Neural cell (in vitro differentiated cells): ENCODE measurements at regions not wholly inside any gene's neighbourhood (a gene's known extent, or its start where the extent isn't known, plus 50 kb on each side); places are given as distances from the start of the nearest gene placed in this dataset.

Experiments
- CTCF ChIP-seq: fragments of 450-650 bp; IDR thresholded peaks from 2 replicates; pipeline ENCODE4 v1.5.1; 2014; ENCODE audit warnings: antibody characterized with exemption, mild to moderate bottlenecking, moderate library complexity; ENCODE audit not compliant: poor library complexity, severe bottlenecking
- EP300 ChIP-seq: fragments of 450-650 bp; conservative IDR thresholded peaks from 2 replicates; pipeline ENCODE4 v1.6.1; 2014; ENCODE audit warnings: antibody characterized with exemption, mild to moderate bottlenecking, moderate library complexity; ENCODE audit not compliant: poor library complexity, severe bottlenecking

GRCh38 chr2:13667415-13667757 is 950.6 kb downstream of the TRIB2 start:
- TF ChIP-seq CTCF (no peak), EP300 (no peak)
